ENCODE measurements at regions not wholly inside any gene's neighbourhood (a gene's known extent, or its start where the extent isn't known, plus 50 kb on each side); places are given as distances from the start of the nearest gene placed in this dataset.

GRCh38 chr13:89910166-89910565, 1437.3 kb upstream of the MIR17HG start:
- TF ChIP-seq CTCF (IDR thresholded peaks at IDR 0.05) (no peak), POLR2A (IDR thresholded peaks at IDR 0.05) (no peak)

All from thyroid gland (tissue), 4 donors.